HAP-1 (cell line): ENCODE measurements at regions not wholly inside any gene's neighbourhood (a gene's known extent, or its start where the extent isn't known, plus 50 kb on each side); places are given as distances from the start of the nearest gene placed in this dataset.

Experiments
- DNase-seq, 2 experiments: peaks; one replicate each; pipeline ENCODE4 v3.0.0-alpha.2; 2016 to 2020; ENCODE audit warnings: low spot score in 2 of 2
- H3K27me3 ChIP-seq: fragments of 250-450 bp; sonication (Bioruptor Pico); 2 replicates; pipeline ENCODE4 v1.5.1; 2020; ENCODE audit warnings: low read depth, mild to moderate bottlenecking, moderate library complexity
- H3K36me3 ChIP-seq: fragments of 250-450 bp; sonication (Bioruptor Pico); replicated peaks from 2 replicates; pipeline ENCODE4 v1.5.1; 2020; ENCODE audit warnings: mild to moderate bottlenecking
- H3K4me1 ChIP-seq: fragments of 250-450 bp; sonication (Bioruptor Pico); 2 replicates; pipeline ENCODE4 v1.5.1; 2020; ENCODE audit warnings: mild to moderate bottlenecking
- H3K4me3 ChIP-seq: fragments of 250-450 bp; sonication (Bioruptor Pico); 2 replicates; pipeline ENCODE4 v1.5.1; 2020; ENCODE audit warnings: mild to moderate bottlenecking, moderate library complexity
- H3K9me3 ChIP-seq: fragments of 250-450 bp; sonication (Bioruptor Pico); 2 replicates; pipeline ENCODE4 v1.5.1; 2020; ENCODE audit warnings: mild to moderate bottlenecking, moderate library complexity
- in situ Hi-C: fragments of 300-500 bp; cut with MboI; formaldehyde crosslinking; loops from 3 replicates; pipeline ENCODE4 v1.14.3; 2020; ENCODE audit warnings: low sequenced_read_pairs, inconsistent platforms, mixed read lengths

GRCh38 chr12:98355933-98356332, 159.5 kb upstream of the TMPO start:
- Histone ChIP-seq H3K4me1 (no peaks in the 10 kb centered on the region), H3K27me3 (peaks cover 10% of the 10 kb centered on the region), H3K4me3 (no peak overlapping the region), H3K9me3 (no peaks in the 10 kb centered on the region), H3K36me3 (no peaks in the 10 kb centered on the region)
- in situ Hi-C loops: no loop called here
- DNase-seq: no peak

GRCh38 chr12:98358144-98358543, 157.2 kb upstream of the TMPO start:
- Histone ChIP-seq H3K27me3 (peaks cover 14% of the 10 kb centered on the region), H3K36me3 (no peaks in the 10 kb centered on the region), H3K9me3 (no peaks in the 10 kb centered on the region), H3K4me1 (no peaks in the 10 kb centered on the region), H3K4me3 (no peak overlapping the region)
- no peak for DNase-seq
- in situ Hi-C loops: no loop called here

GRCh38 chr12:98359856-98360255, 155.5 kb upstream of the TMPO start:
- Histone ChIP-seq H3K9me3 (no peaks in the 10 kb centered on the region), H3K4me1 (no peaks in the 10 kb centered on the region), H3K36me3 (no peaks in the 10 kb centered on the region), H3K27me3 (peaks cover 22% of the 10 kb centered on the region), H3K4me3 (no peak overlapping the region)
- in situ Hi-C loops: no loop called here
- no peak for DNase-seq

GRCh38 chr12:98360401-98360800, 155.0 kb upstream of the TMPO start:
- in situ Hi-C loops: no loop called here
- DNase-seq: no peak
- no peaks in the 10 kb centered on the region for H3K36me3 ChIP-seq

GRCh38 chr12:98369581-98369980, 145.8 kb upstream of the TMPO start:
- in situ Hi-C loops: no loop called here
- DNase-seq: no peak
- H3K36me3 ChIP-seq: no peaks in the 10 kb centered on the region
- H3K27me3 ChIP-seq: peaks cover 25% of the 10 kb centered on the region
- no peaks in the 10 kb centered on the region for H3K4me1 ChIP-seq
- no peaks in the 10 kb centered on the region for H3K9me3 ChIP-seq
- H3K4me3 ChIP-seq: no peak overlapping the region

More at GRCh38 chr12:98360401-98360800, 155.0 kb upstream of the TMPO start:
- Histone ChIP-seq H3K4me3 (no peak overlapping the region), H3K4me1 (no peaks in the 10 kb centered on the region), H3K9me3 (no peaks in the 10 kb centered on the region), H3K27me3 (peaks cover 25% of the 10 kb centered on the region)

- no peak for DNase-seq
- in situ Hi-C loops: no loop called here
- H3K27me3 ChIP-seq: peaks cover 31% of the 10 kb centered on the region
- no peaks in the 10 kb centered on the region for H3K9me3 ChIP-seq
- no peaks in the 10 kb centered on the region for H3K36me3 ChIP-seq
- no peak overlapping the region for H3K4me3 ChIP-seq
- no peaks in the 10 kb centered on the region for H3K4me1 ChIP-seq
Observed at GRCh38 chr12:98370976-98371375, 144.4 kb upstream of the TMPO start.

GRCh38 chr12:98371419-98371818, 144.0 kb upstream of the TMPO start:
- no peak overlapping the region for H3K4me3 ChIP-seq
- H3K9me3 ChIP-seq: no peaks in the 10 kb centered on the region
- no peak for DNase-seq
- H3K4me1 ChIP-seq: no peaks in the 10 kb centered on the region
- H3K27me3 ChIP-seq: peaks cover 34% of the 10 kb centered on the region
- in situ Hi-C loops: no loop called here
- H3K36me3 ChIP-seq: no peaks in the 10 kb centered on the region

- in situ Hi-C loops: no loop called here
- DNase-seq: no peak
- Histone ChIP-seq H3K27me3 (peaks cover 34% of the 10 kb centered on the region), H3K36me3 (no peaks in the 10 kb centered on the region), H3K9me3 (no peaks in the 10 kb centered on the region), H3K4me1 (no peaks in the 10 kb centered on the region), H3K4me3 (no peak overlapping the region)
Observed at GRCh38 chr12:98372340-98373024, 142.9 kb upstream of the TMPO start.

- no peaks in the 10 kb centered on the region for H3K36me3 ChIP-seq
- no peaks in the 10 kb centered on the region for H3K9me3 ChIP-seq
- no peaks in the 10 kb centered on the region for H3K4me1 ChIP-seq
- H3K27me3 ChIP-seq: peaks cover 33% of the 10 kb centered on the region
- DNase-seq: peak; percentile 17 to 57
- in situ Hi-C loops: no loop called here
- H3K4me3 ChIP-seq: no peak overlapping the region
Observed at GRCh38 chr12:98373025-98373554, 142.3 kb upstream of the TMPO start.

- no peak for DNase-seq
- no peaks in the 10 kb centered on the region for H3K4me1 ChIP-seq
- in situ Hi-C loops: no loop called here
Observed at GRCh38 chr12:98374007-98374406, 141.4 kb upstream of the TMPO start.

GRCh38 chr12:98379106-98379505, 136.3 kb upstream of the TMPO start:
- DNase-seq: no peak
- H3K4me3 ChIP-seq: no peak overlapping the region
- in situ Hi-C loops: loop anchor here (25.0 kb wide), 1 partner anchor 1392 kb away; no protein-coding TSS in a partner anchor
- no peaks in the 10 kb centered on the region for H3K9me3 ChIP-seq
- peaks cover 13% of the 10 kb centered on the region for H3K27me3 ChIP-seq
- H3K4me1 ChIP-seq: no peaks in the 10 kb centered on the region
- no peaks in the 10 kb centered on the region for H3K36me3 ChIP-seq

More at GRCh38 chr12:98374007-98374406, 141.4 kb upstream of the TMPO start:
- H3K27me3 ChIP-seq: peaks cover 27% of the 10 kb centered on the region
- no peak overlapping the region for H3K4me3 ChIP-seq
- no peaks in the 10 kb centered on the region for H3K36me3 ChIP-seq
- no peaks in the 10 kb centered on the region for H3K9me3 ChIP-seq

- no peaks in the 10 kb centered on the region for H3K4me1 ChIP-seq
- in situ Hi-C loops: loop anchor here (25.0 kb wide), 1 partner anchor 1398 kb away; no protein-coding TSS in a partner anchor
- no peak overlapping the region for H3K4me3 ChIP-seq
- H3K27me3 ChIP-seq: no peaks in the 10 kb centered on the region
- no peak for DNase-seq
- H3K36me3 ChIP-seq: no peaks in the 10 kb centered on the region
- H3K9me3 ChIP-seq: no peaks in the 10 kb centered on the region
Observed at GRCh38 chr12:98385641-98386040, 129.7 kb upstream of the TMPO start.

- in situ Hi-C loops: loop anchor here (25.0 kb wide), 1 partner anchor 1400 kb away; no protein-coding TSS in a partner anchor
- DNase-seq: no peak
- Histone ChIP-seq H3K4me3 (no peak overlapping the region), H3K9me3 (no peaks in the 10 kb centered on the region), H3K27me3 (no peaks in the 10 kb centered on the region), H3K4me1 (no peaks in the 10 kb centered on the region), H3K36me3 (no peaks in the 10 kb centered on the region)
Observed at GRCh38 chr12:98387444-98387843, 127.9 kb upstream of the TMPO start.

- Histone ChIP-seq H3K36me3 (no peaks in the 10 kb centered on the region), H3K27me3 (no peaks in the 10 kb centered on the region), H3K9me3 (no peaks in the 10 kb centered on the region), H3K4me3 (no peak overlapping the region), H3K4me1 (no peaks in the 10 kb centered on the region)
- DNase-seq: no peak
- in situ Hi-C loops: loop anchor here (25.0 kb wide), 1 partner anchor 1401 kb away; no protein-coding TSS in a partner anchor
Observed at GRCh38 chr12:98388126-98388525, 127.3 kb upstream of the TMPO start.
